Activated CD4-positive, alpha-beta memory T cell treated with anti-CD3 and anti-CD28 coated beads, Interleukin-2, amount 10 ng/mL, durations not matched to agents 7 days and 5 days (primary cell): ENCODE measurements at regions not wholly inside any gene's neighbourhood (a gene's known extent, or its start where the extent isn't known, plus 50 kb on each side); places are given as distances from the start of the nearest gene placed in this dataset.
"Not testable (repeated sequence)": the region's sequence is repeated elsewhere in the genome, so short reads cannot be mapped to it uniquely, and the experiment has no call there.

ENCODE experiments used
- CTCF ChIA-PET: fragments of 350-600 bp; sonication (Branson Sonifier 250); formaldehyde crosslinking; loops from one replicate; lab custom pipeline; 2021; ENCODE audit warnings: antibody characterized with exemption, inconsistent platforms; lab: Charles Lee
- POLR2A ChIA-PET: fragments of 350-600 bp; sonication (Branson Sonifier 250); formaldehyde crosslinking; loops from one replicate; lab custom pipeline; 2021; ENCODE audit warnings: antibody characterized with exemption; lab: Charles Lee
- DNase-seq: peaks from one replicate; pipeline ENCODE4 v3.0.0-alpha.2; 2020
- H3K27ac Mint-ChIP-seq: one replicate; pipeline ENCODE4 v1.8.0; 2021; ENCODE audit warnings: mild to moderate bottlenecking, mixed read lengths
- H3K27me3 Mint-ChIP-seq: one replicate; pipeline ENCODE4 v1.8.0; 2021; ENCODE audit warnings: mixed read lengths
- H3K36me3 Mint-ChIP-seq: one replicate; pipeline ENCODE4 v1.8.0; 2021; ENCODE audit warnings: low read depth, mixed read lengths
- H3K4me1 Mint-ChIP-seq: one replicate; pipeline ENCODE4 v1.8.0; 2021; ENCODE audit warnings: mixed read lengths
- H3K4me3 Mint-ChIP-seq: one replicate; pipeline ENCODE4 v1.8.0; 2021; ENCODE audit warnings: mild to moderate bottlenecking, mixed read lengths
- H3K9me3 Mint-ChIP-seq: one replicate; pipeline ENCODE4 v1.8.0; 2021; ENCODE audit warnings: mixed read lengths

DNA sequence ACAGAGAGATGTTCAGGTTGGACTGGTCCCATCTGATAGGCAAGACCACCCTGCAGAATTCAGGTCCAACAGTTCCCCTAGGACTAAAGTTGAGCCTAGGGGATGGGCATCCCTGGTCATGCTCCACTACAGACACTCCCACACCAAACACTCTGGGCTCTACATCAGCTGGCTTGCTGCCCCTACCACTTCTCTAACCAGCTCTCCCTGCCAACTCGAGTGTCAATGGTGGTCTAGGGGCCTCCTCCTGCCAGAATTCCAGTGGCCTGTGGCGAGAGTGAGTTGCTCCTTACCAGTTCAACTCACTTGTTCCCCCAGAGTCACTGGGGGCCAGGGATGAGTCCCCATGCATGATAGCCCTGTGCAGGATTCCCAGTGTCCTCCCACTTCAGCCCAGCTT, 316.2 kb upstream of the PPP2R3A start:
- Mint-ChIP-seq H3K36me3 (no peaks in the 10 kb centered on the region), H3K4me3 (no peak overlapping the region), H3K27ac (no peak overlapping the region), H3K4me1 (no peaks in the 10 kb centered on the region), H3K9me3 (peaks cover 8% of the 10 kb centered on the region), H3K27me3 (no peaks in the 10 kb centered on the region)
- ChIA-PET CTCF (no interaction called here), POLR2A (no interaction called here)
- DNase-seq = no peak

DNA sequence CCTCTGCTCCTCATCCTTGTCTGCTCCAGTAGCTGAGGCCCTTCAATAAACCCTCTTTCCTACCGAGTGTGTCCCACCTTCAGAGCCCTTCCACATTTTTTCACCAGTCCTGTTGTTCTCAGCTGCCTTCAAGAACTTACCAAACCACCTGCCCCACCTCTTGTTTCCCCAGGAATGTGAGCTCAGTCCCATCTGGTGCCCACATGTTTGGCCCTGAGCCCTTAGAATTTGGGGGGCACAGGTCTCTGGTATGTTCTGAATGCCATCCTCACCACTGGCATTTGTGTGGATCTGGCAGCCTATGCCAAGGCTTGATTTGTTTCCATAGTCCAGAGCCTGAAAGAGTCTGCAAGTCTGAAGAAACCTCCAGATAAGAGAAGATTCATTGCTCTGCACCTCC, 315.2 kb upstream of the PPP2R3A start:
- CTCF ChIA-PET = no interaction called here
- DNase-seq = no peak
- H3K4me3 Mint-ChIP-seq = no peak overlapping the region
- POLR2A ChIA-PET = no interaction called here
- H3K27ac Mint-ChIP-seq = no peak overlapping the region
- peaks cover 8% of the 10 kb centered on the region for H3K9me3 Mint-ChIP-seq
- H3K36me3 Mint-ChIP-seq = no peaks in the 10 kb centered on the region
- no peaks in the 10 kb centered on the region for H3K27me3 Mint-ChIP-seq
- no peaks in the 10 kb centered on the region for H3K4me1 Mint-ChIP-seq

DNA sequence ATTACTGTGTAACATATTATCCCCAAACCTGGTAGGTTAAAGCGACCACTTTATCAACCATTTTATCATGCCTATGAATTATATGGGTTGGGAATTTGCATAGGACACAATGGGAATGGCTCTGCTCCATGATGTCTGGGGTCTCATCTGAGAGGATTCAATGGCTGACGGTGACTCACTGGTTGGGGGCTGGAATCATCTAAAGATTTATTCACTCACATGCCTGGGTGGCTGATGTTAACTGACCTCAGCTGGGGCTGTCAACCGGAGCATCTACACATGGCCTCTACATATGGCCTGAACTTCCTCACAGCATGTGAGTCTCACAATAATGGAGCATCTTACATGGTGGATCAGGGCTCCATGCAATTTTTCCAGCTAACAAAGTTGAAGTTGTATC, 313.1 kb upstream of the PPP2R3A start:
- Mint-ChIP-seq H3K9me3 (peaks cover 8% of the 10 kb centered on the region), H3K36me3 (no peaks in the 10 kb centered on the region), H3K27me3 (no peaks in the 10 kb centered on the region), H3K4me1 (no peaks in the 10 kb centered on the region), H3K4me3 (no peak overlapping the region), H3K27ac (no peak overlapping the region)
- CTCF ChIA-PET = no interaction called here
- no peak for DNase-seq
- POLR2A ChIA-PET = no interaction called here

- ChIA-PET CTCF (no interaction called here), POLR2A (no interaction called here)
- Mint-ChIP-seq H3K36me3 (no peaks in the 10 kb centered on the region), H3K4me3 (no peak overlapping the region), H3K4me1 (no peaks in the 10 kb centered on the region), H3K27me3 (no peaks in the 10 kb centered on the region), H3K27ac (no peak overlapping the region), H3K9me3 (no peaks in the 10 kb centered on the region)
- no peak for DNase-seq
These were observed 310.2 kb upstream of the PPP2R3A start for GRCh38 chr3:135655328-135655727.

- POLR2A ChIA-PET, H3K27ac Mint-ChIP-seq, H3K9me3 Mint-ChIP-seq, H3K36me3 Mint-ChIP-seq, H3K27me3 Mint-ChIP-seq, H3K4me1 Mint-ChIP-seq, CTCF ChIA-PET, DNase-seq, H3K4me3 Mint-ChIP-seq: not testable (repeated sequence)
These were observed 307.1 kb upstream of the PPP2R3A start for GRCh38 chr3:135658451-135658850.

GRCh38 chr3:135667061-135667460, 298.5 kb upstream of the PPP2R3A start:
- Mint-ChIP-seq H3K4me3 (no peak overlapping the region), H3K36me3 (no peaks in the 10 kb centered on the region), H3K9me3 (peaks cover 4% of the 10 kb centered on the region), H3K4me1 (no peaks in the 10 kb centered on the region), H3K27me3 (no peaks in the 10 kb centered on the region), H3K27ac (no peak overlapping the region)
- CTCF ChIA-PET = interaction anchor here (0.8 kb wide), 1 partner anchor 376 kb away, joined by 3 read pairs; no protein-coding TSS in a partner anchor
- DNase-seq = no peak
- POLR2A ChIA-PET = no interaction called here

DNA sequence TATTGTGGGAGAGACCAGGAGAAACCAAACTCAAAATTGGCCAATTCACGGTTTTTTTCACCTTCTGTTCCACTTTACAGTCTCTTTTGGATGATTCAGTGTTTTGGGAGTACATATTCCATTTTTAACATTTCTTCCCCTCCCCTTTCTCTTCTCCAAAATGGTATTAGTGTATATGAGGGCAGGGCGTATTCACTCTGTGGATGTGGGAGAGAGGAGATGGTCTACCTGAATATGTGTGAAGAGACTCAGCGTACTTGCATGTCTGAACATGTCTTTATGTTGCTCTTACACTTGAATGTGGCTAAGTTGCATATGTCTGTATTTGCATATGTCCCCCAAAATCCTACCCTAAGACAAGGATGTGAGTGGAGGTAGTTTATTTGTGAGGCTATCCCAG, 291.0 kb upstream of the PPP2R3A start:
- no peak for DNase-seq
- H3K4me1 Mint-ChIP-seq = no peaks in the 10 kb centered on the region
- H3K4me3 Mint-ChIP-seq = no peak overlapping the region
- ChIA-PET CTCF (no interaction called here), POLR2A (no interaction called here)
- H3K36me3 Mint-ChIP-seq = no peaks in the 10 kb centered on the region
- no peak overlapping the region for H3K27ac Mint-ChIP-seq
- H3K9me3 Mint-ChIP-seq = no peaks in the 10 kb centered on the region
- H3K27me3 Mint-ChIP-seq = no peaks in the 10 kb centered on the region

GRCh38 chr3:135678386-135678785, 287.1 kb upstream of the PPP2R3A start:
- Mint-ChIP-seq H3K4me3 (no peak overlapping the region), H3K27ac (no peak overlapping the region), H3K9me3 (peaks cover 4% of the 10 kb centered on the region), H3K36me3 (no peaks in the 10 kb centered on the region), H3K27me3 (no peaks in the 10 kb centered on the region), H3K4me1 (no peaks in the 10 kb centered on the region)
- POLR2A ChIA-PET = no interaction called here
- DNase-seq = no peak
- CTCF ChIA-PET = no interaction called here

GRCh38 chr3:135688003-135688402, 277.5 kb upstream of the PPP2R3A start:
- no peak for DNase-seq
- no peaks in the 10 kb centered on the region for H3K27me3 Mint-ChIP-seq
- H3K4me3 Mint-ChIP-seq = no peak overlapping the region
- no peak overlapping the region for H3K27ac Mint-ChIP-seq
- POLR2A ChIA-PET = no interaction called here
- CTCF ChIA-PET = no interaction called here
- H3K9me3 Mint-ChIP-seq = peaks cover 3% of the 10 kb centered on the region
- no peaks in the 10 kb centered on the region for H3K36me3 Mint-ChIP-seq
- H3K4me1 Mint-ChIP-seq = no peaks in the 10 kb centered on the region

- H3K27ac Mint-ChIP-seq = no peak overlapping the region
These were observed 274.9 kb upstream of the PPP2R3A start for GRCh38 chr3:135690664-135691063.

DNA sequence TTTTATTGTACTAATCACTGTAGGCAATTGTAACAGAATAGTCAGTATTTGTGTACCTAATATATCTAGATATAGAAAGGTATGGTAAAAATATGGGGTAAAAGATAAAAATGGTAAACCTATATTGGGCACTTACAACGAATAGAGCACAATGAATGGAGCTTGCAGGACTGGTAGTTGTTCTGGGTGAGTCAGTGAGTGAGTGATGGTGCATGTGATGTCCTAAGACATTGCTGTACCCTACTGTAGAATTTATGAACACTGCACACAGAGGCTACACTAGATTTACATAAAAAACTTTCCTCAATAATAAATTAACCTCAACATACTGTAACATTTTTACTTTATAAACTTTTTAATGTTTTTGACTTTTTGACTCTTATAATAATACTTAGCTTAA, 274.3 kb upstream of the PPP2R3A start:
- ChIA-PET POLR2A (no interaction called here), CTCF (no interaction called here)
- H3K4me3 Mint-ChIP-seq = no peak overlapping the region
- H3K36me3 Mint-ChIP-seq = no peaks in the 10 kb centered on the region
- peaks cover 3% of the 10 kb centered on the region for H3K9me3 Mint-ChIP-seq
- no peak overlapping the region for H3K27ac Mint-ChIP-seq
- H3K27me3 Mint-ChIP-seq = no peaks in the 10 kb centered on the region
- no peak for DNase-seq
- no peaks in the 10 kb centered on the region for H3K4me1 Mint-ChIP-seq

More at GRCh38 chr3:135690664-135691063, 274.9 kb upstream of the PPP2R3A start:
- no peaks in the 10 kb centered on the region for H3K36me3 Mint-ChIP-seq
- H3K27me3 Mint-ChIP-seq = no peaks in the 10 kb centered on the region
- peaks cover 3% of the 10 kb centered on the region for H3K9me3 Mint-ChIP-seq
- no peak for DNase-seq
- ChIA-PET CTCF (no interaction called here), POLR2A (no interaction called here)
- H3K4me1 Mint-ChIP-seq = no peaks in the 10 kb centered on the region
- no peak overlapping the region for H3K4me3 Mint-ChIP-seq

DNA sequence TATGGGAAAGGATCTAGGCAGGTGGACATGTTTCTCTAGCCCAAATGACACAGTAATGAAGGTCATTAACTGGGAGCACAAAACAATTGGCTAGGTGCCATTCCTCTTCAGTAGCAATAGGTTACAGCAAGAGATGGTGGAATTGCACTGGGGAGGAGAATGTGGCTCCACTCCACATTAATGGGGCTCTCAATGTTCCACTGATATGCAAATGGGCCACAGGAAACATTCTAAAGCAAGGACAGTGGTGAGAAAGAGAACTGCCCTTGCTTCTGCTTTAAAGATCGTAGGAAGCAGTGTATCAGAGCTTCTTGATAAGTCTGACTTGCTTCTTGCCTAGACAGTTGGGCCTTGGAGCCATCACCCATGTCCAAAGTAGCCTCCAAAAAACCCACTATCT, 271.4 kb upstream of the PPP2R3A start:
- no peak for DNase-seq
- H3K27ac Mint-ChIP-seq = no peak overlapping the region
- H3K27me3 Mint-ChIP-seq = no peaks in the 10 kb centered on the region
- H3K9me3 Mint-ChIP-seq = no peaks in the 10 kb centered on the region
- ChIA-PET CTCF (no interaction called here), POLR2A (no interaction called here)
- H3K36me3 Mint-ChIP-seq = no peaks in the 10 kb centered on the region
- no peaks in the 10 kb centered on the region for H3K4me1 Mint-ChIP-seq
- no peak overlapping the region for H3K4me3 Mint-ChIP-seq

DNA sequence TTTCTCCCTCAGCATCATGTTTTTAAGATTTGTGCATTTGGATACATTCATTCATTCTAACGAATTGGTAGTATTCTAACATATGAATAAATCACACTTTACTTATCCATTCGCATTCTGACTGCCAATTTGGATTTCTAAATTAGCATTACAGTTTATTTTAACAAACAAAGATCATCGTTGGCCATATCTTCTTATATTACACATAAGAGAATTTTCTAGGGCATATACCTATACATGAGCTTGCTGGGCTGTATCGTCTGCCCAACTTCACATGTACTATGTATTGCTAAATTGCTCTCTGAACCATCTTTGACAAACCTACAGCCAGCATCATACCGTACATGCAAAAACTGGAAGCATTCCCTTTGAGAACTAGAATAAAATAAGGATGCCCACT, 265.8 kb upstream of the PPP2R3A start:
- no peaks in the 10 kb centered on the region for H3K9me3 Mint-ChIP-seq
- no peaks in the 10 kb centered on the region for H3K4me1 Mint-ChIP-seq
- H3K27me3 Mint-ChIP-seq = no peaks in the 10 kb centered on the region
- no peak overlapping the region for H3K27ac Mint-ChIP-seq
- no peaks in the 10 kb centered on the region for H3K36me3 Mint-ChIP-seq
- CTCF ChIA-PET = no interaction called here
- DNase-seq = no peak
- H3K4me3 Mint-ChIP-seq = no peak overlapping the region
- POLR2A ChIA-PET = no interaction called here

DNA sequence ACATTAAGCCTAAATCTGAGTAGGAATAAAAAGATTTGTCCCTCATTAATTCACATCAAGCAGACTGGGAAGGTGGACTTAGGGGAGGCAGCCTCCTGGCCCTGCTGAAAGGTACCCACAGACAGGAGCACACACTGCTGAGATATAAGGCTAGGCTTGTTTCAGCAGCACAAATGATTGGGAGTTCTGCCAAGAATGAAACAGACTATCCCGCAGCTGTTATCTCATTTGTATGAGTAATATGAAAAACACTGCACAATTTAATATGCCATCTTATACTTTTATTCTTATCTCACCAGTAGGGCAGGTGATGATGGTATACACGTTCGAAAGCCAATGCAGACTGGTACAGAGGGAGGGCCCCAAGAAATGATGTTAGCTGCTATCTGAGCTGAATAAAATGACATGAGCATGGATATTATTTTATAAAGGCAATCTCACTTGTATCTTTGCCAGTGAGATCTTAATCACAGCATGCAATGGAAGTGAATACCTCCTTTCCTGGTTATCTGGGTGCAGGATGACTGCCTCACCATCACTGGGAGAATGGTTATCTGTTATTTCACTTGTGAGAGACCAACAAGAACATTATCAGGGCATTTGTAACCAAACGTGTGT, 258.7 kb upstream of the PPP2R3A start:
- ChIA-PET CTCF (no interaction called here), POLR2A (no interaction called here)
- no peaks in the 10 kb centered on the region for H3K9me3 Mint-ChIP-seq
- no peak for DNase-seq
- H3K4me1 Mint-ChIP-seq = no peaks in the 10 kb centered on the region
- H3K27ac Mint-ChIP-seq = no peak overlapping the region
- H3K27me3 Mint-ChIP-seq = no peaks in the 10 kb centered on the region
- no peaks in the 10 kb centered on the region for H3K36me3 Mint-ChIP-seq
- H3K4me3 Mint-ChIP-seq = no peak overlapping the region
